ENCODE measurements at regions not wholly inside any gene's neighbourhood (a gene's known extent, or its start where the extent isn't known, plus 50 kb on each side); places are given as distances from the start of the nearest gene placed in this dataset.

DNA sequence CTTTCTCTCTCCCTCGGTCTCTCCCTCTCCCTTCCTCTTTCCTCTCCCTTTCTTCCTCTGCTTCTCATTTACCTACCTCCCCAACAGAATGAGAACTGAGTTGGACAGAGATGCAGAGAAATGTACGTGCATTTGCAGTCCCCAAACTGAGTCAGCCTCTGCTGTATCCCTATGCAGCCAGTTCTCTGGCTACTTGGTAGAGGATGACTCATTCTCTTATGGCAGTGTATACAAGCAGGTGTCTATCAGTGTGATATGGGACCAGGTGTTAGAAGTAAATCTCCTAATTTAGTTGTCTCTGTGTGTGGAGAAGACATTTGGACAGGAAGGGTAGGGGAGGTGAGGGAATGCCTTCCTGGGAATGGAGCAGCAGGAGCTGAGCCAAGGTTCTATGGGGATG is 470.8 kb downstream of the CD109 start:
- TF ChIP-seq MXI1 (conservative IDR thresholded peaks at IDR 0.05; ENCODE audit: poor library complexity, severe bottlenecking) (no peak), POLR2AphosphoS5 (IDR thresholded peaks at IDR 0.05) (no peak), SMC3 (conservative IDR thresholded peaks at IDR 0.05; ENCODE audit: poor library complexity) (no peak), TAF1 (IDR thresholded peaks at IDR 0.05; ENCODE audit: low read depth) (no peak), EZH2 (IDR thresholded peaks at IDR 0.05; ENCODE audit: borderline replicate concordance, insufficient read depth, low read length, poor library complexity, severe bottlenecking) (no peak)
- TF ChIP-seq, protein P1, sequence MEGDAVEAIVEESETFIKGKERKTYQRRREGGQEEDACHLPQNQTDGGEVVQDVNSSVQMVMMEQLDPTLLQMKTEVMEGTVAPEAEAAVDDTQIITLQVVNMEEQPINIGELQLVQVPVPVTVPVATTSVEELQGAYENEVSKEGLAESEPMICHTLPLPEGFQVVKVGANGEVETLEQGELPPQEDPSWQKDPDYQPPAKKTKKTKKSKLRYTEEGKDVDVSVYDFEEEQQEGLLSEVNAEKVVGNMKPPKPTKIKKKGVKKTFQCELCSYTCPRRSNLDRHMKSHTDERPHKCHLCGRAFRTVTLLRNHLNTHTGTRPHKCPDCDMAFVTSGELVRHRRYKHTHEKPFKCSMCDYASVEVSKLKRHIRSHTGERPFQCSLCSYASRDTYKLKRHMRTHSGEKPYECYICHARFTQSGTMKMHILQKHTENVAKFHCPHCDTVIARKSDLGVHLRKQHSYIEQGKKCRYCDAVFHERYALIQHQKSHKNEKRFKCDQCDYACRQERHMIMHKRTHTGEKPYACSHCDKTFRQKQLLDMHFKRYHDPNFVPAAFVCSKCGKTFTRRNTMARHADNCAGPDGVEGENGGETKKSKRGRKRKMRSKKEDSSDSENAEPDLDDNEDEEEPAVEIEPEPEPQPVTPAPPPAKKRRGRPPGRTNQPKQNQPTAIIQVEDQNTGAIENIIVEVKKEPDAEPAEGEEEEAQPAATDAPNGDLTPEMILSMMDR (IDR thresholded peaks at IDR 0.05; ENCODE audit: poor library complexity, severe bottlenecking), result no peak

Data from neural cell (in vitro differentiated cells).